DMS 273 (cell line): ENCODE measurements at regions not wholly inside any gene's neighbourhood (a gene's known extent, or its start where the extent isn't known, plus 50 kb on each side); places are given as distances from the start of the nearest gene placed in this dataset.
A peak's percentile ranks its signal among the peaks of the same experiment; 100 is the strongest.
"Not testable (repeated sequence)": the region's sequence is repeated elsewhere in the genome, so short reads cannot be mapped to it uniquely, and the experiment has no call there.

ENCODE experiments used
- DNase-seq: peaks from one replicate; lab custom pipeline; 2025; ENCODE audit not compliant: unreplicated experiment; lab: John Stamatoyannopoulos, UW

- no peak for DNase-seq
Measured at GRCh38 chr14:104473649-104474494, 105.7 kb upstream of the C14orf180 start.

- DNase-seq: no peak
Measured at GRCh38 chr14:104474495-104475213, 104.9 kb upstream of the C14orf180 start.

- DNase-seq: no peak
Measured at GRCh38 chr14:104475256-104475655, 104.3 kb upstream of the C14orf180 start.

GRCh38 chr14:104475802-104476201 lies 103.8 kb upstream of the C14orf180 start:
- no peak for DNase-seq

- DNase-seq: no peak
Measured at GRCh38 chr14:104476437-104476836, 103.1 kb upstream of the C14orf180 start.

- peak; percentile 21 for DNase-seq
Measured at GRCh38 chr14:104477117-104477623, 102.4 kb upstream of the C14orf180 start.

- no peak for DNase-seq
Measured at GRCh38 chr14:104477666-104478380, 101.7 kb upstream of the C14orf180 start.

GRCh38 chr14:104478656-104479055 lies 100.9 kb upstream of the C14orf180 start:
- DNase-seq: peak; percentile 55

GRCh38 chr14:104479901-104480300 lies 99.7 kb upstream of the C14orf180 start:
- DNase-seq: no peak

- no peak for DNase-seq
Measured at GRCh38 chr14:104481323-104481722, 98.2 kb upstream of the C14orf180 start.

- DNase-seq: not testable (repeated sequence)
Measured at GRCh38 chr14:104482017-104482416, 97.5 kb upstream of the C14orf180 start.

- no peak for DNase-seq
Measured at GRCh38 chr14:104486222-104486923, 93.2 kb upstream of the C14orf180 start.

GRCh38 chr14:104494483-104494882 lies 85.1 kb upstream of the C14orf180 start:
- DNase-seq: no peak

GRCh38 chr14:104496095-104496494 lies 83.5 kb upstream of the C14orf180 start:
- DNase-seq: no peak

GRCh38 chr14:104499784-104500760 lies 79.5 kb upstream of the C14orf180 start:
- DNase-seq: no peak

- DNase-seq: no peak
Measured at GRCh38 chr14:104502060-104502459, 77.5 kb upstream of the C14orf180 start.

GRCh38 chr14:104503691-104504090 lies 75.9 kb upstream of the C14orf180 start:
- DNase-seq: no peak

- DNase-seq: no peak
Measured at GRCh38 chr14:104504172-104504735, 75.3 kb upstream of the C14orf180 start.
